Astrocyte (in vitro differentiated cells and primary cell): ENCODE measurements at regions not wholly inside any gene's neighbourhood (a gene's known extent, or its start where the extent isn't known, plus 50 kb on each side); places are given as distances from the start of the nearest gene placed in this dataset.

Experiments
- DNase-seq: peaks from one replicate; pipeline ENCODE4 v3.0.0-alpha.2; 2010; ENCODE audit warnings: low read depth
- FAIRE-seq: peaks from 2 replicates; lab custom pipeline; 2011; peaks lifted over from hg19 to GRCh38; lab: Jason Lieb, UNC
- H2AFZ ChIP-seq: 2 replicates; pipeline ENCODE4 v1.6.0; 2012; ENCODE audit warnings: low read depth, low read length, inconsistent platforms
- H3K27ac ChIP-seq: 2 replicates; pipeline ENCODE4 v1.5.1; 2011; ENCODE audit warnings: low read depth, low read length, inconsistent platforms
- H3K27me3 ChIP-seq: 2 replicates; pipeline ENCODE4 v1.6.0; 2011; ENCODE audit warnings: low read length, inconsistent platforms; ENCODE audit not compliant: insufficient read depth
- H3K36me3 ChIP-seq: 2 replicates; pipeline ENCODE4 v1.5.1; 2011; ENCODE audit warnings: low read length, inconsistent platforms; ENCODE audit not compliant: insufficient read depth
- H3K4me1 ChIP-seq: 2 replicates; pipeline ENCODE4 v1.5.1; 2011; ENCODE audit warnings: low read length, inconsistent platforms; ENCODE audit not compliant: insufficient read depth
- H3K4me2 ChIP-seq: 2 replicates; pipeline ENCODE4 v1.6.0; 2012; ENCODE audit warnings: low read length, inconsistent platforms
- H3K4me3 ChIP-seq: 2 replicates; pipeline ENCODE4 v1.5.1; 2011; ENCODE audit warnings: low read depth, mild to moderate bottlenecking, low read length, inconsistent platforms; ENCODE audit not compliant: insufficient read depth
- H3K79me2 ChIP-seq: 2 replicates; pipeline ENCODE4 v1.6.0; 2012; ENCODE audit warnings: mild to moderate bottlenecking, low read length, inconsistent platforms; ENCODE audit not compliant: insufficient read depth
- H3K9ac ChIP-seq: 2 replicates; pipeline ENCODE4 v1.6.0; 2012; ENCODE audit warnings: mild to moderate bottlenecking, low read length, inconsistent platforms
- H3K9me3 ChIP-seq: 2 replicates; pipeline ENCODE4 v1.5.1; 2012; ENCODE audit warnings: low read depth, mild to moderate bottlenecking, low read length, inconsistent platforms; ENCODE audit not compliant: insufficient read depth
- H4K20me1 ChIP-seq: 2 replicates; pipeline ENCODE4 v1.6.0; 2012; ENCODE audit warnings: low read length, inconsistent platforms; ENCODE audit not compliant: insufficient read depth
- H3K27ac Mint-ChIP-seq: one replicate; pipeline ENCODE4 v1.8.0; 2021; ENCODE audit warnings: mild to moderate bottlenecking, mixed read lengths; ENCODE audit not compliant: unreplicated experiment
- H3K27me3 Mint-ChIP-seq: one replicate; pipeline ENCODE4 v1.8.0; 2021; ENCODE audit warnings: low read depth, mixed read lengths; ENCODE audit not compliant: unreplicated experiment
- H3K36me3 Mint-ChIP-seq: one replicate; pipeline ENCODE4 v1.8.0; 2021; ENCODE audit warnings: low read depth, mixed read lengths; ENCODE audit not compliant: unreplicated experiment
- H3K4me1 Mint-ChIP-seq: one replicate; pipeline ENCODE4 v1.8.0; 2021; ENCODE audit warnings: low read depth, mixed read lengths; ENCODE audit not compliant: unreplicated experiment
- H3K4me3 Mint-ChIP-seq: one replicate; pipeline ENCODE4 v1.8.0; 2021; ENCODE audit warnings: mild to moderate bottlenecking, moderate library complexity, mixed read lengths; ENCODE audit not compliant: unreplicated experiment
- H3K9me3 Mint-ChIP-seq: one replicate; pipeline ENCODE4 v1.8.0; 2021; ENCODE audit warnings: mild to moderate bottlenecking, mixed read lengths; ENCODE audit not compliant: unreplicated experiment
- EZH2 ChIP-seq: IDR thresholded peaks from 2 replicates; pipeline ENCODE4 v1.6.1; 2012; ENCODE audit warnings: mild to moderate bottlenecking, low read length, inconsistent platforms; ENCODE audit not compliant: insufficient read depth
- TF ChIP-seq, protein P1 (sequence below): IDR thresholded peaks from 2 replicates; pipeline ENCODE4 v1.5.1; 2011; ENCODE audit warnings: low read depth, mild to moderate bottlenecking, inconsistent platforms, low read length, moderate library complexity; ENCODE audit not compliant: insufficient read depth

DNA sequence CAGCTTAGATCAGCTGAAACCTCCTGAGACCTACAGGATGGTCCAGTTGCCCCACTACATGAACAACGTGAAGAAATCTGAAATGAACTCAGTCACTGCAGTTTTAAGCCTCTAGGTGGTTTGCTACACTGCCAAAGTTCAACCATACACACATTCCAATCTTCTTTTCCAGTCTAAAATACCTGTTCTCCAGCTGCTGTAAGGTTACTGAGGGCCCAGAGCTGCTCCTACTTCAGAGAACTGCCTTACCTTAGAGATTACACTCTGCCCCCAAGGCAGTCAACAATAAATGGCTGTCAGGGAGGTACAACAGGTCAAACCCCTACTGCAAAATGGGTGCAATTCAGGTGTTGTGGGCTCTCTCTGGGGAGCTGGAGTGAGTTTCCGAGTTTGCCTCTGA, 154.1 kb upstream of the MIR17HG start:
- H3K9me3 ChIP-seq, result no peaks in the 10 kb centered on the region
- DNase-seq (no peak), FAIRE-seq (no peak)
- H3K4me2 ChIP-seq, result no peak overlapping the region
- no peak overlapping the region for H3K4me3 Mint-ChIP-seq
- no peak overlapping the region for H3K27ac ChIP-seq
- H3K9ac ChIP-seq, result no peak overlapping the region
- H2AFZ ChIP-seq, result no peak overlapping the region
- H3K27me3 Mint-ChIP-seq, result no peaks in the 10 kb centered on the region
- no peaks in the 10 kb centered on the region for H4K20me1 ChIP-seq
- no peaks in the 10 kb centered on the region for H3K36me3 ChIP-seq
- no peaks in the 10 kb centered on the region for H3K27me3 ChIP-seq
- H3K79me2 ChIP-seq, result no peaks in the 10 kb centered on the region
- no peak overlapping the region for H3K27ac Mint-ChIP-seq
- H3K9me3 Mint-ChIP-seq, result no peaks in the 10 kb centered on the region
- TF ChIP-seq, protein P1, sequence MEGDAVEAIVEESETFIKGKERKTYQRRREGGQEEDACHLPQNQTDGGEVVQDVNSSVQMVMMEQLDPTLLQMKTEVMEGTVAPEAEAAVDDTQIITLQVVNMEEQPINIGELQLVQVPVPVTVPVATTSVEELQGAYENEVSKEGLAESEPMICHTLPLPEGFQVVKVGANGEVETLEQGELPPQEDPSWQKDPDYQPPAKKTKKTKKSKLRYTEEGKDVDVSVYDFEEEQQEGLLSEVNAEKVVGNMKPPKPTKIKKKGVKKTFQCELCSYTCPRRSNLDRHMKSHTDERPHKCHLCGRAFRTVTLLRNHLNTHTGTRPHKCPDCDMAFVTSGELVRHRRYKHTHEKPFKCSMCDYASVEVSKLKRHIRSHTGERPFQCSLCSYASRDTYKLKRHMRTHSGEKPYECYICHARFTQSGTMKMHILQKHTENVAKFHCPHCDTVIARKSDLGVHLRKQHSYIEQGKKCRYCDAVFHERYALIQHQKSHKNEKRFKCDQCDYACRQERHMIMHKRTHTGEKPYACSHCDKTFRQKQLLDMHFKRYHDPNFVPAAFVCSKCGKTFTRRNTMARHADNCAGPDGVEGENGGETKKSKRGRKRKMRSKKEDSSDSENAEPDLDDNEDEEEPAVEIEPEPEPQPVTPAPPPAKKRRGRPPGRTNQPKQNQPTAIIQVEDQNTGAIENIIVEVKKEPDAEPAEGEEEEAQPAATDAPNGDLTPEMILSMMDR, result no peak
- TF ChIP-seq EZH2, result no peak
- H3K36me3 Mint-ChIP-seq, result no peaks in the 10 kb centered on the region
- no peaks in the 10 kb centered on the region for H3K4me1 Mint-ChIP-seq
- H3K4me1 ChIP-seq, result no peaks in the 10 kb centered on the region
- H3K4me3 ChIP-seq, result no peak overlapping the region

DNA sequence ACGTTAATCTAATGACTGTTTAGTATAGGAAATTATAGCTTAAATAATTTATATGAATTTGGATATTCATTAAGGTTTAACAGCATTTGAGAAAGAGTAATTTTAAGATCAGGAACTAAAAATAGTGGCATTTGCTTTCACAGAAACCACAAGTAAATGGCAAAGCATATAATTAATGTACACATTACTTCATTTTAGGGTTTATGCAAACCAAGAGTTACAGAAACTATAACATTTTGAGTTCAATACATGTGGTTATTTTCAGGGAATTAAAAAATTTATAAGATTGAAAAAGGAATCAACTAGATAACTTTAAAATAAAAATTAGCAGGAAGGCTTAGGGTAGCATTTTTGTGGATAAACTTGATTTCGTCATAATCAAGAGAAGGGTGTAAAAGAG, 151.7 kb upstream of the MIR17HG start:
- Mint-ChIP-seq H3K9me3 (no peaks in the 10 kb centered on the region), H3K4me3 (no peak overlapping the region), H3K27ac (no peak overlapping the region), H3K36me3 (no peaks in the 10 kb centered on the region), H3K27me3 (no peaks in the 10 kb centered on the region), H3K4me1 (no peaks in the 10 kb centered on the region)
- Histone ChIP-seq H3K4me2 (no peak overlapping the region), H3K36me3 (no peaks in the 10 kb centered on the region), H3K4me1 (no peaks in the 10 kb centered on the region), H3K9ac (no peak overlapping the region), H4K20me1 (no peaks in the 10 kb centered on the region), H3K27ac (no peak overlapping the region), H2AFZ (no peak overlapping the region), H3K27me3 (no peaks in the 10 kb centered on the region), H3K9me3 (no peaks in the 10 kb centered on the region), H3K79me2 (no peaks in the 10 kb centered on the region), H3K4me3 (no peak overlapping the region)
- DNase-seq (no peak), FAIRE-seq (no peak)
- no peak for TF ChIP-seq EZH2
- TF ChIP-seq, protein P1, result no peak

DNA sequence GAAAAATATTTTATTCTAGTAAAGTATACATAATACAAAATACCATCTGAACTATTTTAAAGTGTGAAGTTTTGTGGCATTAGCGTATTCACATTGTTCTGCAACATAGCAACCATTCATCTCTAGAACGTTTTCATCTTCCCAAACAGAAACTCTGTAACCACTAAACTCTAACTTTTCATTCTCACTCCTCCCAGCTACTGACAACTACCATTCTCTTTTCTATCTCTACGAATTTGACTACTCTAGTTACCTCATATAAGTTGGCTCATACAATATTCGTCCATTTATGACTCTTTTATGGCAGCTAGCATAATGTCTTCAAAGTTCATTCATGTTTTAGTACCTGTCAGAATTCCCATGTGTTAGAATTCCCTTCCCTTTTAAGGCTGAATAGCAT, 150.5 kb upstream of the MIR17HG start:
- Histone ChIP-seq H2AFZ (no peak overlapping the region), H3K9ac (no peak overlapping the region), H3K4me1 (no peaks in the 10 kb centered on the region), H3K27me3 (no peaks in the 10 kb centered on the region), H3K9me3 (no peaks in the 10 kb centered on the region), H3K79me2 (no peaks in the 10 kb centered on the region), H3K4me3 (no peak overlapping the region), H3K36me3 (no peaks in the 10 kb centered on the region), H4K20me1 (no peaks in the 10 kb centered on the region), H3K4me2 (no peak overlapping the region), H3K27ac (no peak overlapping the region)
- no peaks in the 10 kb centered on the region for H3K36me3 Mint-ChIP-seq
- no peaks in the 10 kb centered on the region for H3K9me3 Mint-ChIP-seq
- H3K27ac Mint-ChIP-seq, result no peak overlapping the region
- TF ChIP-seq EZH2, result no peak
- TF ChIP-seq, protein P1, result no peak
- H3K4me3 Mint-ChIP-seq, result no peak overlapping the region
- H3K4me1 Mint-ChIP-seq, result no peaks in the 10 kb centered on the region
- DNase-seq (no peak), FAIRE-seq (no peak)
- no peaks in the 10 kb centered on the region for H3K27me3 Mint-ChIP-seq
